ENCODE measurements at regions not wholly inside any gene's neighbourhood (a gene's known extent, or its start where the extent isn't known, plus 50 kb on each side); places are given as distances from the start of the nearest gene placed in this dataset.

DNA sequence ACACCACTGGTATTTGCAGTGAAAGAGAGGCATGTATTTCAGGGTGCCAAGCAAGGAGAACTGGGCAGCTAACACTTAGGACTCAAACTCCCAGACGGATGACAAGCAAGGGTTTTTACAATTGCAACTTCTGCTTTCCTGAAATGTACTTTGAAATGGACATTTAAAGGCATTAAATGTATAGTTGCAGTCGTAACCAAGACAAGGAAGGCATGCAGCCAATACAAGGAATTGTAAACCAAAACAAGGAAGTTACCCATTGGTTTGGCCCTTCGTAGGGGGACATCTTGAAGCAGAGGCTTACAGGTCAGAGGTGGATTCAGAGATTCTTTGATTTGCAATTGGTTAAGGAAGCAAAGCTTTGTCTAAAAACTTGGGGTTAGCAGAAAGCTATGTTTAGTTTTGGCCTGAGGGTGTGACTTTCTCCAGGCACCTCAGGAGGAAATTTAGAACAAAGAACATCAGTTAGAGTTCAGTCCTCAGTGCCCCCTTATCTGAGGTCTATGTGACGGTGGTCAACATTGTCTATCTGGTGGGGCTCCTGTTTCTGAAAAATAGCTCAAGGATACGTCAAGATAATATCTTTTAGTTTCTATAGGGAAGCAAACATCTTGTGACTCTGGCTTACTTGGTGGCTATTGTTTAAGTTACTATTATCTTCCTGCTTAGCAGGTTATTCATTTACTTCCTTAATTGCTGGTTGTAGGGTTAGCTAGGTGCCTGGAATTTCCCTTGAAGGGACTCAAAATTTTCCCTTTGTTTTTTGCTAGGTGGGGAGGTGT is 266.0 kb downstream of the CD83 start:
- TF ChIP-seq, protein P1, sequence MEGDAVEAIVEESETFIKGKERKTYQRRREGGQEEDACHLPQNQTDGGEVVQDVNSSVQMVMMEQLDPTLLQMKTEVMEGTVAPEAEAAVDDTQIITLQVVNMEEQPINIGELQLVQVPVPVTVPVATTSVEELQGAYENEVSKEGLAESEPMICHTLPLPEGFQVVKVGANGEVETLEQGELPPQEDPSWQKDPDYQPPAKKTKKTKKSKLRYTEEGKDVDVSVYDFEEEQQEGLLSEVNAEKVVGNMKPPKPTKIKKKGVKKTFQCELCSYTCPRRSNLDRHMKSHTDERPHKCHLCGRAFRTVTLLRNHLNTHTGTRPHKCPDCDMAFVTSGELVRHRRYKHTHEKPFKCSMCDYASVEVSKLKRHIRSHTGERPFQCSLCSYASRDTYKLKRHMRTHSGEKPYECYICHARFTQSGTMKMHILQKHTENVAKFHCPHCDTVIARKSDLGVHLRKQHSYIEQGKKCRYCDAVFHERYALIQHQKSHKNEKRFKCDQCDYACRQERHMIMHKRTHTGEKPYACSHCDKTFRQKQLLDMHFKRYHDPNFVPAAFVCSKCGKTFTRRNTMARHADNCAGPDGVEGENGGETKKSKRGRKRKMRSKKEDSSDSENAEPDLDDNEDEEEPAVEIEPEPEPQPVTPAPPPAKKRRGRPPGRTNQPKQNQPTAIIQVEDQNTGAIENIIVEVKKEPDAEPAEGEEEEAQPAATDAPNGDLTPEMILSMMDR (IDR thresholded peaks at IDR 0.05) = no peak

DNA sequence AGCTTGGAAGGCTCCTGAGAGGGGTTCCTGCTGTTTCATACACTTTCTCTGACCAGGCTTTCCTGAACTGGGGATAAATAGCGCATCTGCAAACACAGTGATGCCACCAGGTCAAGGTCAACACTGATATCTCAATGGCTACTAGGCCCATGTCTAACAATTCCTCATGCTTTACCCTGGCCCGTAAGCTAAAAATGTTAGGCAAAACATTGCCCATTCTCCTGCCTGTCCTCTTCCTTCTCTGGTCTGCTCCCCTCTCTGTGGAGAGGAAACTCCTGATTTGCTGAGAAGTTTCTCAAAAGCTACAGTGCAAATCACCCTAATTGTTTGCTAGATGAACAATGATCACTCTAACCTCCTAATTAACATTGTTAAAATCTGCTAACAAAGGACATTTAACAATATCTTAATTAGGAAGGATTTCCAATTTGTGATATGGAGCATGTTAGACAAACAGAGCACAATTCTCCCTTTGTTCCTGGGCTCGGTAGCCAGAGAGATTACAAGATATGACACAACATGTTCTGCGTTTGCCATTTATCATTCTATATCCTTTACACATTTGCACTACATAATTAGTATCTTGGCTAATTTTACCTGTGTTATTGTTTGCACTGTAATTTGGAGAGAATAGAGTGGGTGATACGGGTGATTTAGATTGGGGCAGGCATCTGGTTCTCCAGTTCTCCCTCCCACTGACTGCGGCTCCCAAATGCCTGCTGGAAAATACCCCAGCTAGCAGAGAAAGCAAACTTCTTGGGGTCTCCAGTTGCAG is 266.8 kb downstream of the CD83 start:
- TF ChIP-seq, protein P1 (IDR thresholded peaks at IDR 0.05) = no peak

DNA sequence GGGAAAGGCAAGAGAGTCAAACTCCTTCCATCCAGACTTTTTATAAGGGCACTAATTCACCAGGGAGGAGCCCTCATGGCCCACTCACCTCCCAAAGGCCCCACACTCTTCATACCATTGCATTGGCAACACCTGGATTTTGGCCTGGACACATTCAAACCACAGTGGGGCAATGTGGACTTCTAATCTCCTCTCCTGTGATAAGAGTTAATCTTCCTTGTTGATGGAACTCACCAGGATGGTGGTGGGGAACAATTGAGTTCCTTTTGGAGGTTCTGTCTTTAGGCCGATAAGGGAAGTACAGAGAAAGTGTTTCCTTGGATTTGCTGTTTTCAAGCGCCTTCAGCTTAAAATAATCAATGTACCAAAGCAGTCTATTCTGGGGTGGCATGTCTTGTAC is 268.7 kb downstream of the CD83 start:
- TF ChIP-seq, protein P1 (IDR thresholded peaks at IDR 0.05) = no peak

DNA sequence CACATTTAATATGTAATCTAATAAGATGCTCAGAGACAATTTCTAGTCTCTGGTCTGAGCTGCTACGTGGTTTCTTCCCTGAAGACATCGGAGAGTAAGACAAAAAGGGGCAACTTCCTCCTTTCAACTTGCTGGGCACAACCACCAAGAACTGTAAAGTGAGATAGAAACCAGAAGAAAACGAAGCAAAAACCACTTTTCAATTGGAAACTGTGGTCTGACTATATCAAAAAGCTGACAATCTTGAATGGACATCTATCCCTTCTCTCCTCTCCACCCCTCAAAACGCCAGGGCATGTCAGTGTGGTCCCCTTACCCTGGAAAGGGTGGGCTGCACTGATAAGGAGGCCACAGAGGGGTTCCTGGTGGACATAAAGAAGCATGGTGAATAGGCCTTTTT is 269.1 kb downstream of the CD83 start:
- TF ChIP-seq, protein P1 (IDR thresholded peaks at IDR 0.05) = no peak

DNA sequence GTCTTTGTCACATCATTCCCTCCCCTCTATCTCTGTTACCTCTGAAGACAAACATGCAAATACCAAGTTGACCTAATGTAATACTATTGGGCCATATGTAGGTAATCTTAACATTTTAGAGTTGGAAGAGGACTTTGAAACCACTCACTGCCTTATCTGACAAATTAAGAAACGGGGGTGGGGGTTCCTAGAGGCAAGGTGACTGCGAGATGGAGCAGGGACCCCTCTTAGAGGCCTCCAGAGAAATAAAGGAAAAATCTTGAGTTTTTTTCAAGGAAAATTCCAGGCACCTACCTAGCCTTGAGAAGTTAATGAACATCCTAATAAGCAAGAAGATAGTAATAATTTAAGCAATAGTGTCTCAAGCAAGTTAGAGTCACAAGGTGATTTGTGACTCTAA is 270.8 kb downstream of the CD83 start:
- TF ChIP-seq, protein P1 (IDR thresholded peaks at IDR 0.05) = no peak

DNA sequence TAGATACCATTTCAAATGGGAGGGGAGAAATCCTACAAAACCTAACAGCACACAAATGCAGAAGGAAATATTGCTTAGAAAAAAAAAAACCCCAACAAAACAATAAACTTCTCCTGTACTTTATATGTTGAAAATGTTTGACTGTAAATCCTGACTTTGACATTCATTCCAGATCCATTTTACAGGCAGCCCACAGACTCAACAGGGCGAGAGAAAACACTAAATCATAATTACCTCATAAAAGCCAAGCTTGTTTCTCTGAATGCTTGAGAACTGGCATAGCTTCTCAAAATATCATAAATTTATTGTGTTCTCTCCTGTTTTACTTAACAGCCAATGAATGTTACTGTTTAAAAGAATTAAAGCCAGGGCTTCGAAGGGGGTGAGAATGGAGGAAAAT is 273.2 kb downstream of the CD83 start:
- TF ChIP-seq, protein P1 (IDR thresholded peaks at IDR 0.05) = no peak

DNA sequence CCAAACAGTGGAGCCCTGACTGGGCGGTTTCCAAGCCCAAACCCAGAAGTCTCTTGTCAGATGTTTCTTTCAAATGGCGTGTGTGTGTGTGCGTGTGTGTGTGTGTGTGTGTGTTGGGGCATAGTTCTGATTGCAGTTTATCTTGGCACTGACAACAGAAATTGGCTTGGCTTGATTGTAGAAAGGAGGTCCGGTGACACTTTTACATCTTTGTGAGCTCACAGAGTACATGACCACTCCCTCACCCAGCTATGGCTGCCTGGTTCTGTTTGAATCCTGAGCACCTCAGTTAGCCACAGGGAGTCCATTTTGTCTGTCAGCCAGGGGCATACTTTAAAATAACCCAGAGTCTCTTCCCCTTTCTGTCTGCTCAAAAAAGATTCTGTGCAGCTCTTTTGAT is 276.3 kb downstream of the CD83 start:
- TF ChIP-seq, protein P1 (IDR thresholded peaks at IDR 0.05) = no peak
